ENCODE measurements at regions not wholly inside any gene's neighbourhood (a gene's known extent, or its start where the extent isn't known, plus 50 kb on each side); places are given as distances from the start of the nearest gene placed in this dataset.

DNA sequence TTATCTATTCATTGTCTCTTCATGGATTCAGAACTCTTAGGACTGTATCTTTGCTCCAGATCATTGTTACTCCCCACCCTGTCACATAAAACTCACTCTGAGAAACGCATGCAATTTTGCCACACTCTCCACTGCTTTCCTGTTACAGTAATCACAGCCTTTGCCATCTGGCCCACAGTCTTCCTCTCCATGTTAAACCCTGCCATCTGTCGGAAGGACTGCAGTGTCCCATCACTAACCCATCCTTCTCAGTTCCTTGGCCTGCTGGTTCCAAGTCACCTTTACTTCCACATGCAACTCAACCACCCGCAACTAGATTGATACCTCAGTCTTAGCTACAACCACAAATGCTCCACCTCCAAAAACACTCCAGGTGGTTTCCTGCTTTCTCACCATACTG is 308.7 kb upstream of the FAM241A start:
- H3K27me3 ChIP-seq (replicated peaks; ENCODE audit: insufficient read depth): peaks cover 1% of the 10 kb centered on the region
- no peaks in the 10 kb centered on the region for H3K4me1 ChIP-seq (replicated peaks)
- no peaks in the 10 kb centered on the region for H3K9me3 ChIP-seq
- TF ChIP-seq POLR2AphosphoS5 (IDR thresholded peaks at IDR 0.05) (no peak), POLR2A (IDR thresholded peaks at IDR 0.05) (no peak)
- TF ChIP-seq, protein P1, sequence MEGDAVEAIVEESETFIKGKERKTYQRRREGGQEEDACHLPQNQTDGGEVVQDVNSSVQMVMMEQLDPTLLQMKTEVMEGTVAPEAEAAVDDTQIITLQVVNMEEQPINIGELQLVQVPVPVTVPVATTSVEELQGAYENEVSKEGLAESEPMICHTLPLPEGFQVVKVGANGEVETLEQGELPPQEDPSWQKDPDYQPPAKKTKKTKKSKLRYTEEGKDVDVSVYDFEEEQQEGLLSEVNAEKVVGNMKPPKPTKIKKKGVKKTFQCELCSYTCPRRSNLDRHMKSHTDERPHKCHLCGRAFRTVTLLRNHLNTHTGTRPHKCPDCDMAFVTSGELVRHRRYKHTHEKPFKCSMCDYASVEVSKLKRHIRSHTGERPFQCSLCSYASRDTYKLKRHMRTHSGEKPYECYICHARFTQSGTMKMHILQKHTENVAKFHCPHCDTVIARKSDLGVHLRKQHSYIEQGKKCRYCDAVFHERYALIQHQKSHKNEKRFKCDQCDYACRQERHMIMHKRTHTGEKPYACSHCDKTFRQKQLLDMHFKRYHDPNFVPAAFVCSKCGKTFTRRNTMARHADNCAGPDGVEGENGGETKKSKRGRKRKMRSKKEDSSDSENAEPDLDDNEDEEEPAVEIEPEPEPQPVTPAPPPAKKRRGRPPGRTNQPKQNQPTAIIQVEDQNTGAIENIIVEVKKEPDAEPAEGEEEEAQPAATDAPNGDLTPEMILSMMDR (IDR thresholded peaks at IDR 0.05): no peak
- DNase-seq (ENCODE audit: low spot score): no peak
- intact Hi-C loops (cut with DNase I): no loop called here
- H3K36me3 ChIP-seq: no peaks in the 10 kb centered on the region
- WGBS: 62% methylated on average over 3 of the region's 3 CpGs
- no peak overlapping the region for H3K27ac ChIP-seq
- H3K4me3 ChIP-seq: no peak overlapping the region

DNA sequence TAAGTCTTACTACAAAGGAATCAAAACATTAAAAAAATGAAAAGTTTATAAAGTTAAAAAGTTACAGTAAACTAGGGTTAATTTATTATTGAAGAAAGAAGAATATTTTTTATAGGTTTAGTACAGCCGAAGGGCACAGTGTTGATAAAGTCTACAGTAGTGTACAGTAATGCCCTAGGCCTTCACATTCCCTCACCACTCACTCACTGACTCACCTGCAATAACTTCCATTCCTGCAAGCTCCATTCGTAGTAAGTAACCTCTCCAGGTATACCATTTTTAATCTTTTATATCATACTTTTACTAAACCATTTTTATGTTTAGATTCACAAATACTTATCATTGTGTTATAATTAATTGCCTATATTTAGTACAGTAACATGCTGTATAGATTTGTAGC is 307.5 kb upstream of the FAM241A start:
- 67% methylated on average over 2 of the region's 2 CpGs for WGBS
- DNase-seq (ENCODE audit: low spot score): no peak
- Histone ChIP-seq H3K9me3 (no peaks in the 10 kb centered on the region), H3K36me3 (no peaks in the 10 kb centered on the region), H3K27me3 (replicated peaks; ENCODE audit: insufficient read depth) (peaks cover 1% of the 10 kb centered on the region), H3K27ac (no peak overlapping the region), H3K4me3 (no peak overlapping the region), H3K4me1 (replicated peaks) (no peaks in the 10 kb centered on the region)
- TF ChIP-seq, protein P1 (IDR thresholded peaks at IDR 0.05): no peak
- TF ChIP-seq POLR2AphosphoS5 (IDR thresholded peaks at IDR 0.05): no peak
- no peak for TF ChIP-seq POLR2A (IDR thresholded peaks at IDR 0.05)
- intact Hi-C loops (cut with DNase I): no loop called here

DNA sequence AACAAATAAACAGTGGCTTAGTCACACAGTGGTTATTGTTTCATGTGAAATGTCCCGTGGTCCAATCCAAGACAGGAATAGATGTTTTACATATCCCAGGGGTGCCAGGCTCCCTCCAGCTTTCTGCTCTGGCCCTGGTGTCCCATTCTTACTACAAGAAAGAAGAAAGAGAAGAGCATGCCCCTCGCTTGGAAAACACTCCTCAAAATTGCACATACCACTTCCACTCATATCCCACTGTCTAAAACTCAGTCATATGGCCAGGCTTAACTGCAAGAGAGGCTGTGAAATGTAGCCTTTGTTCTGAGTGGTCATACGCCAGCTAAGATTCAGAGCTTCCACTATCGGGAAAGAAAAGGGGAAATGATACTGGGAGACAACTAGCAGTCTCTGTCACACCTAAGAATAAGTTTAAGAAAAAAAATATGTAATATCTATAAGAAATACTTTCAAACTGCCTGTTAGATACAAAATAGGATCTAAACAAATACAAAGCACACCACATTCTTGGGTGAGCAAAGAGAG is 306.8 kb upstream of the FAM241A start:
- Histone ChIP-seq H3K27ac (no peak overlapping the region), H3K36me3 (no peaks in the 10 kb centered on the region), H3K9me3 (no peaks in the 10 kb centered on the region), H3K4me1 (replicated peaks) (no peaks in the 10 kb centered on the region), H3K4me3 (no peak overlapping the region), H3K27me3 (replicated peaks; ENCODE audit: insufficient read depth) (peaks cover 1% of the 10 kb centered on the region)
- 82% methylated on average over 4 of the region's 4 CpGs for whole genome bisulfite sequencing
- intact Hi-C loops (cut with DNase I): no loop called here
- no peak for DNase-seq (ENCODE audit: low spot score)
- TF ChIP-seq POLR2A (IDR thresholded peaks at IDR 0.05): no peak
- TF ChIP-seq, protein P1 (IDR thresholded peaks at IDR 0.05): no peak
- TF ChIP-seq POLR2AphosphoS5 (IDR thresholded peaks at IDR 0.05): no peak

DNA sequence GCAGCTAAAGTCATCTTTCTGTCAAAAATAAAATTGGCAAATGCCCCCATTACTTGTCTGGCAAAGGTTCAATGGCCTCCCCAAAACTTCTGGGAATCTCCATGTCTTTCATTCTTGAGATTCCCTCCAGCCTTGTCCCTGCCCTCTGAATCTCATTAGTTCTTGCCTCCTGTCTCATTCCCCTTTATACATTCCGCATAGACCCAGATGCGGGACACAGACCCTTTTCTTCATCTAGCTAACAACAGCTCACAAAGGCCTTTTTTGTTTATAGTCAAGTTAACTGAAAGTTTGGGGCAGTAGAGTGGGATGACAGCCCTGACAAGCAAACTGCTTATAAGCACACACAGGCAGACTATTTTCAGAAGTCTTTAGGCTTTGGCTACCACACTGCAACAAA is 306.1 kb upstream of the FAM241A start:
- H3K36me3 ChIP-seq: no peaks in the 10 kb centered on the region
- no peaks in the 10 kb centered on the region for H3K9me3 ChIP-seq
- intact Hi-C loops (cut with DNase I): no loop called here
- peaks cover 1% of the 10 kb centered on the region for H3K27me3 ChIP-seq (replicated peaks; ENCODE audit: insufficient read depth)
- no peaks in the 10 kb centered on the region for H3K4me1 ChIP-seq (replicated peaks)
- TF ChIP-seq, protein P1 (IDR thresholded peaks at IDR 0.05): no peak
- TF ChIP-seq POLR2A (IDR thresholded peaks at IDR 0.05) (no peak), POLR2AphosphoS5 (IDR thresholded peaks at IDR 0.05) (no peak)
- DNase-seq (ENCODE audit: low spot score): no peak
- 70% methylated on average over 2 of the region's 2 CpGs for WGBS
- H3K27ac ChIP-seq: no peak overlapping the region
- H3K4me3 ChIP-seq: no peak overlapping the region

DNA sequence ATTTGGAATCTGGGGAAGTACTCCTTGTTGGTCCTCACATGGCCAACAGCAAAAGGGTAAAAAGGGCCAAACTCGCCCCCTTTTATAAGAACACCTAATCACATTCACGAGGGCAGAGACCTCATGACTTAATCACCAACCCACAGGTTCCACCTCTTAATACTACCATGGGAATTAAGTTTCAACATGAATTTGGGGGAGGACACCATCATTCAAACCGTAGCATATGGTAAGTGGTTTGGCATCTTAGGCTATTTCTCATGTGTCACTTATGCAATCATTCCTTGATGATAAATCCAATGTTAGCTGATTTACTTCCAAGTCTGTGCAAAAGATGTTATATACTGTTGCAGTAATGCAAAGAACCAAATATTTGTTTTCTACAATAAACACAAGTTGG is 302.9 kb upstream of the FAM241A start:
- TF ChIP-seq POLR2AphosphoS5 (IDR thresholded peaks at IDR 0.05) (no peak), POLR2A (IDR thresholded peaks at IDR 0.05) (no peak)
- TF ChIP-seq, protein P1 (IDR thresholded peaks at IDR 0.05): no peak
- H3K27me3 ChIP-seq (replicated peaks; ENCODE audit: insufficient read depth): peaks cover 1% of the 10 kb centered on the region
- 87% methylated on average over 3 of the region's 3 CpGs for WGBS
- H3K36me3 ChIP-seq: no peaks in the 10 kb centered on the region
- intact Hi-C loops (cut with DNase I): no loop called here
- H3K9me3 ChIP-seq: no peaks in the 10 kb centered on the region
- no peak overlapping the region for H3K4me3 ChIP-seq
- H3K27ac ChIP-seq: no peak overlapping the region
- H3K4me1 ChIP-seq (replicated peaks): no peaks in the 10 kb centered on the region
- DNase-seq (ENCODE audit: low spot score): no peak
